Epithelial cell of proximal tubule (primary cell): ENCODE measurements at regions not wholly inside any gene's neighbourhood (a gene's known extent, or its start where the extent isn't known, plus 50 kb on each side); places are given as distances from the start of the nearest gene placed in this dataset.

Experiments used
- DNase-seq: peaks from one replicate; pipeline ENCODE4 v3.0.0-alpha.2; 2011; ENCODE audit warnings: low read depth
- H3K4me3 ChIP-seq: 2 replicates; pipeline ENCODE4 v1.5.1; 2011; ENCODE audit warnings: low read depth, mild to moderate bottlenecking, low read length
- TF ChIP-seq, protein P1 (sequence below): conservative IDR thresholded peaks from 2 replicates; pipeline ENCODE4 v1.5.1; 2012; ENCODE audit warnings: low read depth, mild to moderate bottlenecking, low read length

- DNase-seq, result no peak
- H3K4me3 ChIP-seq, result no peak overlapping the region
- TF ChIP-seq, protein P1, sequence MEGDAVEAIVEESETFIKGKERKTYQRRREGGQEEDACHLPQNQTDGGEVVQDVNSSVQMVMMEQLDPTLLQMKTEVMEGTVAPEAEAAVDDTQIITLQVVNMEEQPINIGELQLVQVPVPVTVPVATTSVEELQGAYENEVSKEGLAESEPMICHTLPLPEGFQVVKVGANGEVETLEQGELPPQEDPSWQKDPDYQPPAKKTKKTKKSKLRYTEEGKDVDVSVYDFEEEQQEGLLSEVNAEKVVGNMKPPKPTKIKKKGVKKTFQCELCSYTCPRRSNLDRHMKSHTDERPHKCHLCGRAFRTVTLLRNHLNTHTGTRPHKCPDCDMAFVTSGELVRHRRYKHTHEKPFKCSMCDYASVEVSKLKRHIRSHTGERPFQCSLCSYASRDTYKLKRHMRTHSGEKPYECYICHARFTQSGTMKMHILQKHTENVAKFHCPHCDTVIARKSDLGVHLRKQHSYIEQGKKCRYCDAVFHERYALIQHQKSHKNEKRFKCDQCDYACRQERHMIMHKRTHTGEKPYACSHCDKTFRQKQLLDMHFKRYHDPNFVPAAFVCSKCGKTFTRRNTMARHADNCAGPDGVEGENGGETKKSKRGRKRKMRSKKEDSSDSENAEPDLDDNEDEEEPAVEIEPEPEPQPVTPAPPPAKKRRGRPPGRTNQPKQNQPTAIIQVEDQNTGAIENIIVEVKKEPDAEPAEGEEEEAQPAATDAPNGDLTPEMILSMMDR, result no peak
Observed at GRCh38 chr7:41257660-41258059, 445.2 kb downstream of the INHBA start.

DNA sequence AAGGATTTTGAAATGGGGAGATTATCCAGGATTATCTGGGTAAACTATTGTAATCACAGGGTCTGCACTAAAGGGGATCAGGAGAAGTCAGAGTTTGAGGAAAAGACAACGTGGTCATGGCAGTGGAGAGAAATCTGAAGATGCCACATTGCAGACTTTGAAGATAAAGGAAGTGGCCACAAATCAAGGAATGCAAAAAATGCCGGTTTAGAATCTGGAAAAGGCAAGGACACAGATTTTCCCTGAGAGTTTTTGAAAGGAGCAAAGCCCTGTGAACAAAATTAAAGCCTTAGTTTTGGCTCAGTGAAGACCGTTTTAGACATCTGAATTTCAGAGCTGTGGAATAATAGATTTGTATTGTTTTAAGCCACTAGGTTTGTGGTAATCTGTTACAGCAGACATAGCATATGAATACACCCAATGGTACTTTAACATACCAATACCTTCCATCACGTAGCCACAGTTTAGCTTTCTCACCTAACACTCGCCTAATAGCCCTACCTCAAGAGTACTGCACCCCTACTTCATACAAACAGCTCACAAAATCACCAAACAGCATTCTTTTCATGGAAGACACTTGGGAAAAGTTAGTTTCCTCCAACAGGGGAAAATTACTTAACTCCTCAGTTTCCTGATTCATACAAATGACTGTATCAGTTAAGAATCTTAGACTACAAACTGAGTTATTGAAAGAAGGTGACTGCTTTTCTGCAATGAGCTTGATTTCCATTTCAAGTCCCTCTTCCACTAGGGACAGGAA, 446.5 kb downstream of the INHBA start:
- DNase-seq, result no peak
- no peak overlapping the region for H3K4me3 ChIP-seq
- TF ChIP-seq, protein P1, result no peak

DNA sequence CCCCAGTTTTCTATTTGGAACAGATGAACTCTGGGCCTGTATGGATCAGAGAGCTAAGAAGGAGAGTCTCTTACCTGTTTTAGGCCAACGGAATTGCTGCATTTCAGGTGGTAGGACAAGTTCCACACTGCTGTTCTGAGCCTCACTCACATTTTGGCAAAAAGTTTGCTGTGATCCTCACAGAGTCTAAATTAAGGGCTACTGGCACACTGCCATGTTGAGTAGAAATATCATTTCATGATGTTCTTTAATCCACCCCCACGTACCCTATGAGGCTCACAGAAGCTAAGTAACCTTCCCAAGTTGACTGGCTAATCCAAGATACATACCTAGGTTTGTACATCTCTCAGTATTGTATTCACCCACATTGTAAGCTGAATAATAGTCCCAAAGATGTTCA, 447.2 kb downstream of the INHBA start:
- no peak for DNase-seq
- no peak overlapping the region for H3K4me3 ChIP-seq
- TF ChIP-seq, protein P1, result no peak

DNA sequence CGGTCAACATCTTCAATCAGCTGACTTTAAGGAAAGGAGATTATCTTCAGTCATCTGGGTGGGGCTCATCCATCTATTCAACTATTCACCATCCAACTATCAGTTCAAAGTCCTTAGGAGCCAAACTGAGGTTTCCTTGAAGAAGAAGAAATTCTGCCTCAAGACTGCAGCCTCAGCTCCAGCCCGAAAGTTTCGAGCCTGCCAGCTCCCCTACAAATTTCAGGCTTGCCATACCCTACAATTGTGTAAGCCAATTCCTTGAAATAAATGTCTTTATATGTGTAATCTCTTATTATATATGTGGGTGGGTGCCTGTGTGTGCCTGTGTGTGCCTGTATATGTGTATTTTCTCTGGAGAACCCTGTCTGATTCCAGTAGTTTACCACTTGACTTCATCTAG, 447.8 kb downstream of the INHBA start:
- DNase-seq, result no peak
- no peak overlapping the region for H3K4me3 ChIP-seq
- TF ChIP-seq, protein P1, result no peak

DNA sequence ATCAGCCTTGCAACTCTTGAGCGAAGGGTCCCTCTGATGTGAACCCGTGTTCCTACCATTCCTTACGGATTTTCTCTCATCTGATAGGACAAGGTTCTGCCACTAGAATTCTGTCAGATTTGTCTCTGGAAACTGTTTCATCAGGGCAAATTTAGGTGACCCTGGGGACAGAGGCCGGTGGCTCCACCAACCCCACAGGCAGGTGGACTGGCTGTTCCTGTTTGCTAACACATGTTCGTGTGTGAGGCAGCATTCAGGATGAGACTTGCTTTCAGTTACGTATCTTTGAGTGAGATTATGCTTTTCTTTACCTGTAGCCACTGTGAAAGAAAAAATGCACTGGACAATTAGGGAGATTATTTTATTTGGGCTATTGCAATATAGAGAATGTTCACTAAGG, 449.9 kb downstream of the INHBA start:
- no peak for DNase-seq
- TF ChIP-seq, protein P1, result no peak
- no peak overlapping the region for H3K4me3 ChIP-seq

DNA sequence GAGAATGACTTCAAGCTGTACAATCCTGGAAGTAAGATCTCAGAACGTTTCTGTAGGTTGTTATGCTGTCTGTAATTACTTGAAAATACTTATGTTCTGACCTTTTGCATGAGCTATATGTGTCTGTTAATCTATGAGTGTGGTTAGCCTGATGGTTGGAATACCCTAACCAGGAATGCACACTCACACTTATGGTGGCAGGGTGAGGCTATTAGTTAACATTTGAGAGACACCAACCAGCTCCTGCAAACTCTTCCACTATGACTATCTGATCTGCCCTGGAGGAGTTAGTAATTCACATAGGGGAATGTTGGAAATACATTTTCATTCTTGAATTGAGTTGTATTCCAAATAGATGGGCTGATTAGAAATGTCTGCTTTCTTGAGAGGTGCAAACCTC, 450.3 kb downstream of the INHBA start:
- TF ChIP-seq, protein P1, result no peak
- no peak for DNase-seq
- H3K4me3 ChIP-seq, result no peak overlapping the region
